Neural progenitor cell (in vitro differentiated cells): ENCODE measurements at regions not wholly inside any gene's neighbourhood (a gene's known extent, or its start where the extent isn't known, plus 50 kb on each side); places are given as distances from the start of the nearest gene placed in this dataset.

Source experiments
- DNase-seq: peaks from one replicate; pipeline ENCODE4 v3.0.0-alpha.2; 2016; ENCODE audit warnings: low spot score
- H2AFZ ChIP-seq: fragments of 200-600 bp; sonication (generic); replicated peaks from 2 replicates; pipeline ENCODE4 v1.6.1; 2016; ENCODE audit warnings: antibody characterized with exemption
- H3F3A ChIP-seq: fragments of 200-600 bp; sonication (generic); 2 replicates; pipeline ENCODE4 v1.6.1; 2016; ENCODE audit warnings: antibody characterized with exemption, low read depth
- H3K27ac ChIP-seq: fragments of 200-600 bp; sonication (generic); 2 replicates; pipeline ENCODE4 v1.5.1; 2016; ENCODE audit warnings: mild to moderate bottlenecking
- H3K27me3 ChIP-seq: fragments of 200-600 bp; sonication (generic); 2 replicates; pipeline ENCODE4 v1.6.1; 2016; ENCODE audit warnings: mild to moderate bottlenecking, moderate library complexity
- H3K36me3 ChIP-seq: fragments of 200-600 bp; sonication (generic); 2 replicates; pipeline ENCODE4 v1.5.1; 2016
- H3K4me1 ChIP-seq: fragments of 200-600 bp; sonication (generic); 2 replicates; pipeline ENCODE4 v1.6.1; 2016; ENCODE audit warnings: mixed run types
- H3K4me2 ChIP-seq: fragments of 200-600 bp; sonication (generic); 2 replicates; pipeline ENCODE4 v1.6.1; 2016
- H3K4me3 ChIP-seq: fragments of 200-600 bp; sonication (generic); 2 replicates; pipeline ENCODE4 v1.5.1; 2016
- H3K79me2 ChIP-seq: fragments of 200-600 bp; sonication (generic); 2 replicates; pipeline ENCODE4 v1.6.1; 2016; ENCODE audit warnings: low read depth
- H3K9ac ChIP-seq: fragments of 200-600 bp; sonication (generic); 2 replicates; pipeline ENCODE4 v1.6.1; 2016
- H3K9me3 ChIP-seq: fragments of 200-600 bp; sonication (generic); 2 replicates; pipeline ENCODE4 v1.5.1; 2016; ENCODE audit warnings: low read depth
- H4K20me1 ChIP-seq: fragments of 200-600 bp; sonication (generic); 2 replicates; pipeline ENCODE4 v1.6.1; 2016; ENCODE audit warnings: low read depth
- H3K27ac Mint-ChIP-seq: 3 replicates; pipeline ENCODE4 v1.8.0; 2021; ENCODE audit warnings: mixed read lengths
- H3K27me3 Mint-ChIP-seq: 2 replicates; pipeline ENCODE4 v1.8.0; 2022; ENCODE audit warnings: low read depth, mild to moderate bottlenecking, inconsistent platforms, moderate library complexity, mixed read lengths; ENCODE audit not compliant: insufficient read depth
- H3K36me3 Mint-ChIP-seq: 3 replicates; pipeline ENCODE4 v1.8.0; 2021; ENCODE audit warnings: mixed read lengths
- H3K4me1 Mint-ChIP-seq: 3 replicates; pipeline ENCODE4 v1.8.0; 2021; ENCODE audit warnings: mixed read lengths
- H3K4me3 Mint-ChIP-seq: 3 replicates; pipeline ENCODE4 v1.8.0; 2021; ENCODE audit warnings: mild to moderate bottlenecking, moderate library complexity, mixed read lengths
- H3K9me3 Mint-ChIP-seq: 3 replicates; pipeline ENCODE4 v1.8.0; 2020; ENCODE audit warnings: mixed read lengths
- CTCF ChIP-seq: fragments of 200-600 bp; sonication (generic); IDR thresholded peaks from 2 replicates; pipeline ENCODE4 v1.5.1; 2017; ENCODE audit warnings: antibody characterized with exemption, mild to moderate bottlenecking
- EZH2 ChIP-seq: fragments of 200-600 bp; sonication (generic); IDR thresholded peaks from 2 replicates; pipeline ENCODE4 v1.6.1; 2017; ENCODE audit warnings: antibody characterized with exemption, mild to moderate bottlenecking, moderate library complexity
- EZH2phosphoT487 ChIP-seq: fragments of 200-600 bp; sonication (generic); IDR thresholded peaks from 2 replicates; pipeline ENCODE4 v1.6.1; 2017; ENCODE audit warnings: antibody characterized with exemption

- no peak overlapping the region for H2AFZ ChIP-seq
Observed at GRCh38 chr14:51789596-51789995, 70.8 kb upstream of the GNG2 start.

GRCh38 chr14:51792809-51793208 is 67.6 kb upstream of the GNG2 start:
- no peak overlapping the region for H3K27ac ChIP-seq
- Mint-ChIP-seq H3K4me3 (no peak overlapping the region), H3K9me3 (peaks cover 4% of the 10 kb centered on the region), H3K36me3 (peaks cover 1% of the 10 kb centered on the region), H3K4me1 (no peaks in the 10 kb centered on the region), H3K27ac (no peak overlapping the region), H3K27me3 (no peaks in the 10 kb centered on the region)
- no peaks in the 10 kb centered on the region for H3K79me2 ChIP-seq
- H3K4me2 ChIP-seq, result no peak overlapping the region
- H2AFZ ChIP-seq, result no peak overlapping the region
- H4K20me1 ChIP-seq, result no peaks in the 10 kb centered on the region
- H3K4me1 ChIP-seq, result no peaks in the 10 kb centered on the region
- DNase-seq, result no peak
- H3K4me3 ChIP-seq, result no peak overlapping the region
- H3F3A ChIP-seq, result no peaks in the 10 kb centered on the region
- H3K27me3 ChIP-seq, result no peaks in the 10 kb centered on the region
- H3K36me3 ChIP-seq, result no peaks in the 10 kb centered on the region
- no peaks in the 10 kb centered on the region for H3K9me3 ChIP-seq
- no peak overlapping the region for H3K9ac ChIP-seq
- TF ChIP-seq EZH2 (no peak), EZH2phosphoT487 (no peak), CTCF (no peak)

More at GRCh38 chr14:51789596-51789995, 70.8 kb upstream of the GNG2 start:
- H3K4me2 ChIP-seq, result no peak overlapping the region
- no peaks in the 10 kb centered on the region for H3K79me2 ChIP-seq
- H3K9ac ChIP-seq, result no peak overlapping the region
- H3K36me3 ChIP-seq, result no peaks in the 10 kb centered on the region
- no peak for TF ChIP-seq EZH2phosphoT487
- TF ChIP-seq EZH2, result no peak
- TF ChIP-seq CTCF, result no peak
- Mint-ChIP-seq H3K4me1 (no peaks in the 10 kb centered on the region), H3K9me3 (peaks cover 20% of the 10 kb centered on the region), H3K4me3 (no peak overlapping the region), H3K27ac (no peak overlapping the region), H3K36me3 (peaks cover 2% of the 10 kb centered on the region), H3K27me3 (no peaks in the 10 kb centered on the region)
- H3K27ac ChIP-seq, result no peak overlapping the region
- H3K27me3 ChIP-seq, result no peaks in the 10 kb centered on the region
- no peaks in the 10 kb centered on the region for H4K20me1 ChIP-seq
- H3F3A ChIP-seq, result no peaks in the 10 kb centered on the region
- H3K9me3 ChIP-seq, result no peaks in the 10 kb centered on the region
- no peak for DNase-seq
- H3K4me3 ChIP-seq, result no peak overlapping the region
- no peaks in the 10 kb centered on the region for H3K4me1 ChIP-seq

GRCh38 chr14:51805541-51805940 is 54.9 kb upstream of the GNG2 start:
- no peaks in the 10 kb centered on the region for H3K27me3 ChIP-seq
- H3K4me3 Mint-ChIP-seq, result no peak overlapping the region
- H4K20me1 ChIP-seq, result no peaks in the 10 kb centered on the region
- H3K27ac Mint-ChIP-seq, result no peak overlapping the region
- no peak overlapping the region for H3K4me2 ChIP-seq
- peaks cover 3% of the 10 kb centered on the region for H3K27me3 Mint-ChIP-seq
- no peak overlapping the region for H2AFZ ChIP-seq
- no peaks in the 10 kb centered on the region for H3K79me2 ChIP-seq
- H3K4me1 ChIP-seq, result no peaks in the 10 kb centered on the region
- H3K9me3 Mint-ChIP-seq, result no peaks in the 10 kb centered on the region
- no peak overlapping the region for H3K9ac ChIP-seq
- H3K4me3 ChIP-seq, result no peak overlapping the region
- no peaks in the 10 kb centered on the region for H3F3A ChIP-seq
- H3K27ac ChIP-seq, result no peak overlapping the region
- TF ChIP-seq EZH2phosphoT487 (no peak), EZH2 (no peak), CTCF (peak; percentile 34)
- H3K36me3 Mint-ChIP-seq, result no peaks in the 10 kb centered on the region
- H3K4me1 Mint-ChIP-seq, result no peaks in the 10 kb centered on the region
- H3K36me3 ChIP-seq, result no peaks in the 10 kb centered on the region
- no peak for DNase-seq
- H3K9me3 ChIP-seq, result no peaks in the 10 kb centered on the region
